ENCODE measurements at regions not wholly inside any gene's neighbourhood (a gene's known extent, or its start where the extent isn't known, plus 50 kb on each side); places are given as distances from the start of the nearest gene placed in this dataset.

DNA sequence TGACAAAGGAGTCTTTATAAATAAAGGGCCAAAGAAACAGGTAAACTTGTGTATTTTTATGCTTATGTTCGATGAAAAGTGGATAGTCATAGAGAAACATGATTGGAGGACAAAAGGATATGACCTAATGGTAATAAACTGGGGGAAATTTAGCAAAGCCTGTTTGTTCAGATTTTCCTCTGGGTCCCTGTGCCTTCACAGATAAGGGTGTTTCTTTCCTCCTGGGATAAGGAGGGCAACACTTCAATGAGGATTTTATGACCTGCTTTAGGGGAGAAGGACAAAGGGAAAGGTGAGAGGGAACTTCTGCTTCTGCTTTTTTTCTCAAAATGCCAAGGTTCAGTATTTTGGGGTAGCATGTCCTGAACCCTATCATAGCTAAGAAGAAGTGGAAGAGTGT, 531.3 kb upstream of the ALCAM start:
- Histone ChIP-seq H3K27me3 (ENCODE audit: insufficient read depth, poor library complexity, severe bottlenecking) (no peaks in the 10 kb centered on the region), H3K4me3 (replicated peaks; ENCODE audit: insufficient read depth, low read length) (no peak overlapping the region), H3K27ac (replicated peaks) (no peak overlapping the region)
- TF ChIP-seq, protein P1, sequence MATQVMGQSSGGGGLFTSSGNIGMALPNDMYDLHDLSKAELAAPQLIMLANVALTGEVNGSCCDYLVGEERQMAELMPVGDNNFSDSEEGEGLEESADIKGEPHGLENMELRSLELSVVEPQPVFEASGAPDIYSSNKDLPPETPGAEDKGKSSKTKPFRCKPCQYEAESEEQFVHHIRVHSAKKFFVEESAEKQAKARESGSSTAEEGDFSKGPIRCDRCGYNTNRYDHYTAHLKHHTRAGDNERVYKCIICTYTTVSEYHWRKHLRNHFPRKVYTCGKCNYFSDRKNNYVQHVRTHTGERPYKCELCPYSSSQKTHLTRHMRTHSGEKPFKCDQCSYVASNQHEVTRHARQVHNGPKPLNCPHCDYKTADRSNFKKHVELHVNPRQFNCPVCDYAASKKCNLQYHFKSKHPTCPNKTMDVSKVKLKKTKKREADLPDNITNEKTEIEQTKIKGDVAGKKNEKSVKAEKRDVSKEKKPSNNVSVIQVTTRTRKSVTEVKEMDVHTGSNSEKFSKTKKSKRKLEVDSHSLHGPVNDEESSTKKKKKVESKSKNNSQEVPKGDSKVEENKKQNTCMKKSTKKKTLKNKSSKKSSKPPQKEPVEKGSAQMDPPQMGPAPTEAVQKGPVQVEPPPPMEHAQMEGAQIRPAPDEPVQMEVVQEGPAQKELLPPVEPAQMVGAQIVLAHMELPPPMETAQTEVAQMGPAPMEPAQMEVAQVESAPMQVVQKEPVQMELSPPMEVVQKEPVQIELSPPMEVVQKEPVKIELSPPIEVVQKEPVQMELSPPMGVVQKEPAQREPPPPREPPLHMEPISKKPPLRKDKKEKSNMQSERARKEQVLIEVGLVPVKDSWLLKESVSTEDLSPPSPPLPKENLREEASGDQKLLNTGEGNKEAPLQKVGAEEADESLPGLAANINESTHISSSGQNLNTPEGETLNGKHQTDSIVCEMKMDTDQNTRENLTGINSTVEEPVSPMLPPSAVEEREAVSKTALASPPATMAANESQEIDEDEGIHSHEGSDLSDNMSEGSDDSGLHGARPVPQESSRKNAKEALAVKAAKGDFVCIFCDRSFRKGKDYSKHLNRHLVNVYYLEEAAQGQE (IDR thresholded peaks at IDR 0.05; ENCODE audit: insufficient replicate concordance, low read depth), result no peak
- TF ChIP-seq POLR2AphosphoS5 (IDR thresholded peaks at IDR 0.05; ENCODE audit: low read depth) (no peak), SPI1 (IDR thresholded peaks at IDR 0.05; ENCODE audit: borderline replicate concordance, low read depth) (no peak), GABPA (IDR thresholded peaks at IDR 0.05; ENCODE audit: low read depth) (no peak), CTCF (IDR thresholded peaks at IDR 0.05; ENCODE audit: insufficient read depth, low read length) (no peak)
- DNase-seq (ENCODE audit: low read depth in 1 of 2, low spot score in 1 of 2), result no peak

DNA sequence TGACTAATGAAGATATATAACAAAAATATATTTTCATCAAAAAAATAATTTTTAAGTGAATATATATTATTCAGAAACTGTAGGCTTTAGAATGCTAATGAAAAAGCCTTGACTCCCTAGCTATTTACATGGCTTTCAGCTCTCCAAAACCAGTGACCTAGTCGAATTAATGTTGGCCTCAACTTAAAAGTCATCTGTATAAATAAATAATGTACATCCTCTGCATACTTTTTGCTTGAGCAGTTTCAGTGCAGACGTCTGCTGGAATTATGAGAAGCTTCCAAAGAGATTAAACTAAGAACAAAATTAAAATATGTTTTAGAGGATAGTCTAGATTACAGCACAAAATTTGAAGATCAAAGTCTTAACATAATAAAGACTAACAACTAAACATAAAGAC, 520.4 kb upstream of the ALCAM start:
- DNase-seq (ENCODE audit: low read depth in 1 of 2, low spot score in 1 of 2), result no peak
- TF ChIP-seq CTCF (IDR thresholded peaks at IDR 0.05; ENCODE audit: insufficient read depth, low read length) (no peak), GABPA (IDR thresholded peaks at IDR 0.05; ENCODE audit: low read depth) (no peak), SPI1 (IDR thresholded peaks at IDR 0.05; ENCODE audit: borderline replicate concordance, low read depth) (no peak), POLR2AphosphoS5 (IDR thresholded peaks at IDR 0.05; ENCODE audit: low read depth) (no peak)
- TF ChIP-seq, protein P1 (IDR thresholded peaks at IDR 0.05; ENCODE audit: insufficient replicate concordance, low read depth), result no peak
- no peak overlapping the region for H3K4me3 ChIP-seq (replicated peaks; ENCODE audit: insufficient read depth, low read length)
- no peak overlapping the region for H3K27ac ChIP-seq (replicated peaks)
- no peaks in the 10 kb centered on the region for H3K27me3 ChIP-seq (ENCODE audit: insufficient read depth, poor library complexity, severe bottlenecking)

- no peak overlapping the region for H3K4me3 ChIP-seq (replicated peaks; ENCODE audit: insufficient read depth, low read length)
- TF ChIP-seq POLR2AphosphoS5 (IDR thresholded peaks at IDR 0.05; ENCODE audit: low read depth) (no peak), SPI1 (IDR thresholded peaks at IDR 0.05; ENCODE audit: borderline replicate concordance, low read depth) (no peak), CTCF (IDR thresholded peaks at IDR 0.05; ENCODE audit: insufficient read depth, low read length) (no peak), GABPA (IDR thresholded peaks at IDR 0.05; ENCODE audit: low read depth) (no peak)
- TF ChIP-seq, protein P1 (IDR thresholded peaks at IDR 0.05; ENCODE audit: insufficient replicate concordance, low read depth), result no peak
- no peaks in the 10 kb centered on the region for H3K27me3 ChIP-seq (ENCODE audit: insufficient read depth, poor library complexity, severe bottlenecking)
- H3K27ac ChIP-seq (replicated peaks), result no peak overlapping the region
- DNase-seq (ENCODE audit: low read depth in 1 of 2, low spot score in 1 of 2), result no peak
These were observed 517.6 kb upstream of the ALCAM start for GRCh38 chr3:104849070-104849469.

Measured in HL-60 (cell line).